Osteocyte (in vitro differentiated cells): ENCODE measurements at regions not wholly inside any gene's neighbourhood (a gene's known extent, or its start where the extent isn't known, plus 50 kb on each side); places are given as distances from the start of the nearest gene placed in this dataset.

Experiments used
- DNase-seq: peaks from one replicate; pipeline ENCODE4 v3.0.0; 2021; ENCODE audit warnings: mixed read lengths; ENCODE audit not compliant: unreplicated experiment; ENCODE audit errors: extremely low spot score
- H3K27ac Mint-ChIP-seq: one replicate; pipeline ENCODE4 v1.8.0; 2021; ENCODE audit warnings: mild to moderate bottlenecking, mixed read lengths; ENCODE audit not compliant: unreplicated experiment
- H3K27me3 Mint-ChIP-seq: one replicate; pipeline ENCODE4 v1.8.0; 2021; ENCODE audit warnings: mixed read lengths; ENCODE audit not compliant: unreplicated experiment
- H3K36me3 Mint-ChIP-seq: one replicate; pipeline ENCODE4 v1.8.0; 2021; ENCODE audit warnings: mixed read lengths; ENCODE audit not compliant: unreplicated experiment
- H3K4me1 Mint-ChIP-seq: one replicate; pipeline ENCODE4 v1.8.0; 2021; ENCODE audit warnings: mixed read lengths; ENCODE audit not compliant: unreplicated experiment
- H3K4me3 Mint-ChIP-seq: one replicate; pipeline ENCODE4 v1.8.0; 2021; ENCODE audit warnings: mild to moderate bottlenecking, moderate library complexity, mixed read lengths; ENCODE audit not compliant: unreplicated experiment
- H3K9me3 Mint-ChIP-seq: one replicate; pipeline ENCODE4 v1.8.0; 2021; ENCODE audit warnings: mixed read lengths; ENCODE audit not compliant: unreplicated experiment
- TF ChIP-seq, protein P1 (sequence below): fragments of 200-600 bp; sonication (generic); IDR thresholded peaks from 2 replicates; pipeline ENCODE4 v1.5.0; 2021; ENCODE audit warnings: antibody characterized with exemption, mild to moderate bottlenecking, moderate library complexity

GRCh38 chr16:66043326-66043725 is 323.2 kb upstream of the CDH5 start:
- H3K4me3 Mint-ChIP-seq = no peak overlapping the region
- no peaks in the 10 kb centered on the region for H3K36me3 Mint-ChIP-seq
- TF ChIP-seq, protein P1, sequence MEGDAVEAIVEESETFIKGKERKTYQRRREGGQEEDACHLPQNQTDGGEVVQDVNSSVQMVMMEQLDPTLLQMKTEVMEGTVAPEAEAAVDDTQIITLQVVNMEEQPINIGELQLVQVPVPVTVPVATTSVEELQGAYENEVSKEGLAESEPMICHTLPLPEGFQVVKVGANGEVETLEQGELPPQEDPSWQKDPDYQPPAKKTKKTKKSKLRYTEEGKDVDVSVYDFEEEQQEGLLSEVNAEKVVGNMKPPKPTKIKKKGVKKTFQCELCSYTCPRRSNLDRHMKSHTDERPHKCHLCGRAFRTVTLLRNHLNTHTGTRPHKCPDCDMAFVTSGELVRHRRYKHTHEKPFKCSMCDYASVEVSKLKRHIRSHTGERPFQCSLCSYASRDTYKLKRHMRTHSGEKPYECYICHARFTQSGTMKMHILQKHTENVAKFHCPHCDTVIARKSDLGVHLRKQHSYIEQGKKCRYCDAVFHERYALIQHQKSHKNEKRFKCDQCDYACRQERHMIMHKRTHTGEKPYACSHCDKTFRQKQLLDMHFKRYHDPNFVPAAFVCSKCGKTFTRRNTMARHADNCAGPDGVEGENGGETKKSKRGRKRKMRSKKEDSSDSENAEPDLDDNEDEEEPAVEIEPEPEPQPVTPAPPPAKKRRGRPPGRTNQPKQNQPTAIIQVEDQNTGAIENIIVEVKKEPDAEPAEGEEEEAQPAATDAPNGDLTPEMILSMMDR = no peak
- no peak for DNase-seq
- no peak overlapping the region for H3K27ac Mint-ChIP-seq
- no peaks in the 10 kb centered on the region for H3K9me3 Mint-ChIP-seq
- no peaks in the 10 kb centered on the region for H3K27me3 Mint-ChIP-seq
- H3K4me1 Mint-ChIP-seq = peaks cover 2% of the 10 kb centered on the region

GRCh38 chr16:66042341-66042740 is 324.1 kb upstream of the CDH5 start:
- TF ChIP-seq, protein P1 = no peak
- no peak overlapping the region for H3K27ac Mint-ChIP-seq
- no peaks in the 10 kb centered on the region for H3K9me3 Mint-ChIP-seq
- no peaks in the 10 kb centered on the region for H3K36me3 Mint-ChIP-seq
- H3K4me1 Mint-ChIP-seq = peaks cover 2% of the 10 kb centered on the region
- DNase-seq = no peak
- no peaks in the 10 kb centered on the region for H3K27me3 Mint-ChIP-seq
- H3K4me3 Mint-ChIP-seq = no peak overlapping the region

DNA sequence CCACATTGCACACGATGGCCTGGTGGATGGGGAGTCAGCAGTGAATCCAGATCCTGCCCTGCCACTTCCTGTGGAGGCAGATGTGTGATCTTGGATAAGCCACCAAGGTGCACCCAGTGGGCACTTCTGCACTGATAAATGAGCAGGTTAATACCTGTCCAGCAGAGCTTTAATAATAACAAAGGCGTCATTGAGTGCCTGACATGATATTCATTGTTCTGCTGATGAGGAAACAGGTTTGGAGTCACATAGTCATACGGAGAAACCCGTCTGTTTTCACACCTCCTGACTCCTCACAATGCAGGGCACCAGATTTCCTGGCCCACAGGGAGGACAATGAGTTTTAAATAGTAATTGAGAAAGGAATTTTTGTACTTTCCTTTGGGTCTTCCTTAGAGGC is 324.6 kb upstream of the CDH5 start:
- H3K36me3 Mint-ChIP-seq = no peaks in the 10 kb centered on the region
- H3K9me3 Mint-ChIP-seq = no peaks in the 10 kb centered on the region
- DNase-seq = no peak
- no peak overlapping the region for H3K4me3 Mint-ChIP-seq
- H3K27me3 Mint-ChIP-seq = no peaks in the 10 kb centered on the region
- H3K4me1 Mint-ChIP-seq = peaks cover 4% of the 10 kb centered on the region
- TF ChIP-seq, protein P1 = no peak
- H3K27ac Mint-ChIP-seq = no peak overlapping the region

- Mint-ChIP-seq H3K4me3 (no peak overlapping the region), H3K9me3 (no peaks in the 10 kb centered on the region), H3K27me3 (no peaks in the 10 kb centered on the region), H3K36me3 (no peaks in the 10 kb centered on the region), H3K4me1 (peaks cover 15% of the 10 kb centered on the region), H3K27ac (no peak overlapping the region)
- DNase-seq = no peak
- TF ChIP-seq, protein P1 = no peak
These were observed 326.7 kb upstream of the CDH5 start for GRCh38 chr16:66039793-66040192.

GRCh38 chr16:66036793-66037715 is 329.4 kb upstream of the CDH5 start:
- Mint-ChIP-seq H3K36me3 (no peaks in the 10 kb centered on the region), H3K4me1 (peaks cover 15% of the 10 kb centered on the region), H3K27ac (no peak overlapping the region), H3K4me3 (no peak overlapping the region), H3K9me3 (no peaks in the 10 kb centered on the region), H3K27me3 (no peaks in the 10 kb centered on the region)
- no peak for DNase-seq
- TF ChIP-seq, protein P1 = no peak
